SK-MEL-5 (cell line): ENCODE measurements at regions not wholly inside any gene's neighbourhood (a gene's known extent, or its start where the extent isn't known, plus 50 kb on each side); places are given as distances from the start of the nearest gene placed in this dataset.
"Not testable (repeated sequence)": the region's sequence is repeated elsewhere in the genome, so short reads cannot be mapped to it uniquely, and the experiment has no call there.

ENCODE experiments used
- DNase-seq: peaks from one replicate; pipeline ENCODE4 v3.0.0-alpha.2; 2016; ENCODE audit warnings: low read depth, low spot score
- in situ Hi-C: cut with HindIII; loops from 2 replicates; pipeline ENCODE4 v1.10.0; 2016; ENCODE audit warnings: low sequenced_read_pairs, high pct_unique_total_duplicates, low pct_unique_long_range_greater_than_20kb

DNA sequence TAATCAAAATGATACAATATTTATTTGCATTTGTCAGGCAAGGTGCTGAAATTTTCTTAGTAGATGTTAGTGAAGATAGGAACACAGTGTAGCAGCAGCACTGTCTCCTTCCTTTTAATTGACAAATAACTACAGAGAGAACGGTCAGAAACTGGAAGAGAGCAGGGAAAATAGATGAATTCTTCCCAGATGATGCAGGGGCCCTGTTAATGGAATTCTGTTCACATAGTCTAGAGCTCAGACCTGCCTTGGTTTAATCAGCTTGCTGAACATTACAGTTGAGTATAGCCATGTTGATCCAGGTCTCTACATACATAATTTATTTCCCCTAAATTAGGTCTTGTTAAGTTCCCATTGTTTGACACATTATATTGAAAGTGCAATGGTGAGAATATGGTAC, 127.4 kb downstream of the SLC17A6 start:
- DNase-seq = no peak
- in situ Hi-C loops = no loop called here

DNA sequence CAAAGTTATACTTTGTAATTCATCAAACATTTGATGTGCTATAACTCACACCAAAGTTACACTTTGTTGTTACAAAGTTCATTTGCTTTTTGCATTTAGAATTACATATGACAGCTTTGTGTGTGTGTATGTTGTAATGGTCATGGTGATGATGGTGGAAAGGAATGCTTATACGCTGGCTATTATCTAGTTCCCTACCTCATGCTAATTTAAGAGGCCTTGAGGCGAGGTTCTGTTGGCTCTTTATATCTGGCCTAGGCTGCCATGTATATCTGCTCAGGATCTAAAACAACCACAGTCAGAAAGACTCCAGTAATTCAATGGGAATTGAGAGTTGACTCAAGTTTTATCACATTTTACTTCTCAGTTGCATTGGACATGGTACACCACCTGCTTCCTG, 123.4 kb downstream of the SLC17A6 start:
- no peak for DNase-seq
- in situ Hi-C loops = no loop called here

DNA sequence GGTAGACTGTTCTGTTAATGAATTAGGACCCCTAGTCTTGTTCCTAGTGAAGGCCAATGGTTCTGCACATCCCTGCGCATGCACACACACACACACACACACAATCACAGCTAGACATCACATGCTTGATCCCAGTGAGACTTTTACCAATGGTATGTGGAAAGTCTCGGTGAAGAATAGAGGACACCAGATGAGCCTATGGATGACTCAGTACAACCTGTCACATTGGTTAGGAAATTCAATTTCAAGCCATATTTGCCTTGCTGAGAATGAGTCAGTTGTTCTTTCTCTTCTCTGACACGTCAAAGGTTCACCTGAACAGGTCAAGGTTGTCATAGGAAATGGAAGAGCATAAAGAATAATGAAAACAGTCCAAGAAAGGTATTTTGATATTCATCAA, 122.0 kb downstream of the SLC17A6 start:
- no peak for DNase-seq
- in situ Hi-C loops = no loop called here

DNA sequence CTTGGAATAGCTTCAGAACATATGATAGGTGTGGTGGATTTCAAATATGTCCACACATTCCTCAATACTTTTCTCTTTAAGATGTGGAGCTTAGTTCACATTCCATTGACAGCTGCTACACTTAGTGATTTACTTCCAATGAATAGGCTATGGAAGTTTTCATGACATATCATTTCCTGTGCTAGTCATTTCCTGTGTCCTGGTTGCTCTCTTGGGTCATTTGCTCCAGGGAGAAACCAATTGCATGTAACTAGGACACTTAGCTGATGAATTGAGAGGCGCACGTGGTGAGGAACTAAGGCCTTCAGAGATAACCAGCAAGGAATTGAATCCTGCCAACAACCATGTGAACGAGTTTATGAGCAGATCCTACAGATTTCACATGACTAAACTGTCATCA, 120.9 kb downstream of the SLC17A6 start:
- DNase-seq = peak; percentile 46
- in situ Hi-C loops = no loop called here

DNA sequence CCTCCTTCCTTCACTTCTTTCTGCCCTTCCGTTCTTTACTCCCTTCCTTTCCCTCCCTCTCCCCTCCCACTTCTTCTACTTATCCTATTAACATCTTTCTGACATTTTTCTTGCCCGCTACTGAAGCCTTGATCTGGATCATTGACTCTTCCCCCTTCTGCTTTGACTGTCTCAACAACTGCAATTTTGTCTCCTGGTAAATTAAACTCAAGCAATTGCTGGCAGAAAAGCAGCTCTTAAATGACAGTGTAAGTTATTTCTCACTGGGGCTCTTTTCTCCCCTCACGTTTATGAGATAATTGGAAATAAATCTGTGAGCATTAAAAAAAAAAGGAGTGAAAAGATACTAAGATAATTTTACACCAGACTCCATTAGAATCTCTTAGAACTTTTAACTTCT, 120.0 kb downstream of the SLC17A6 start:
- DNase-seq = no peak
- in situ Hi-C loops = no loop called here

DNA sequence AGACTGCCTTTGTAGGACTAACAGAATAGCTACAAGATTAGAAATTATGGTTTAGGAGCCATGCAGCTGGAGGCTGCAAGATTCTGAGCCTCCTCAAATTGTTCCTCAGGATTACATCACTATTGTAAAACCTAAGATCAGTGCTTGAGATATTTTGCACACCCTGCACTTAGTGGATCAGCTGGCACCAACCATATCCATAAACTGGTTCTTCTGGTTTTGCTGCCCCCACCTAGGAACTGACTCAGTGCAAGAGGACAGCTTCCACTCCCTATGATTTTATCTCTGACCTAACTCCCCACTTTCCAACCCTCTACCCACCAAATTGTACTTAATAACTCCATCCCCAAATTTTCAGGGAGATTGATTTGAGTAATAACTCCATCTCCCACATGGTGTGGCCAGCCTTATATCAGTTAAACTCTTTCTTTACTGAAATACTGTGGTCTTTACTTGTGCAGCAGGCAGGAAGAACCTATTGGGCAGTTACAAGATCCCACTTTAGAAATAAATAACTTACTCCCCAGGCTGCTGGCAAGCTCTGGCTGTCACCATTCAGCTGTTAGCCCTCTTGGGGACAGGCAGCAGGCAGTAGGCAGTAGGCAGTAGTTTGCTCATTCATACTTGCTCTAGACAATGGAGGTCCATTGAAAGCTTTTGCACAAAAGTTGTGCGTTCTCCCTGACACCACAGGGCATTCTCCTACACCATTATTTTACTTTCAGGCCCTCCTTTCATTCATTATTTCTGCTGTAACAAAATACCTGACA, 119.0 kb downstream of the SLC17A6 start:
- in situ Hi-C loops = no loop called here
- no peak for DNase-seq

GRCh38 chr11:22454461-22455090, 116.4 kb downstream of the SLC17A6 start:
- DNase-seq = peak; percentile 98

DNA sequence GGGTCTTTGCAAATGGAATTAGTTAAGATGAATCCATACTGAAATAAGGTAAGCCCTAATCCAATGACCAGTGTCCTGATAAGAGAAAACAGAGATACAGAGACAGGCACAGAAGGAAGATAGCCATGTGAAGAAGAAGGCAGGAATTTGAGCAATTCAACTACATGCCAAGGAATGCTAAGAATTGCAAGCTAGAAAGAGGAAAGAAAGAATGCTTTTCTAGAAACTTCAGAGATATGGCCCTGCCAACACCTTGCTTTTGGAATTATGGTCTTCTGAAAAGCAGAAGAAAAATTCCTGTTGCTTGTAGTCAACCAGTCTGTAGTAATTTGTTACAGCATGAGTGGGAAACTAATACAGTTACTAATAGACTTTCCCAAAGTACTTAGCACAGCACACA, 111.3 kb downstream of the SLC17A6 start:
- no peak for DNase-seq

More at GRCh38 chr11:22454461-22455090, 116.4 kb downstream of the SLC17A6 start:
- in situ Hi-C loops = no loop called here

DNA sequence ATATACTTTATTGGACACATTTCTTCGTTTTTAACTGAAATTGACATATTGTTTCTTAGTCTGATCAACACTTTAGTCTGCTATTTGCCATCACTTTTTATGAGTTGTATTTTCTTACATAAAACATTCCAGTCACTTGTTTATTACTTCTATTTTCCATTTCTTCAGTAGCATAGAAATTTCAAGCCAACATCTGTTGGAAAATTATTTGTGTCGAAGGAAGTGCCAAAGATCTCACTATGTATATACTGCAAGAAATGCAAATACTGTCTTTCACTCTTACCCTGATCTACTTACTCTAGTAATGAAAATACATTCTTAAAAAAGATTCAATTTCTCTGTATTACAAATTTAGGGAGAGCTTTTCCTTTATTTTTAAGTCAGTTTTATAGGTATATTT, 105.9 kb downstream of the SLC17A6 start:
- in situ Hi-C loops = no loop called here

More for the DNA sequence above, 111.3 kb downstream of the SLC17A6 start:
- in situ Hi-C loops = no loop called here

GRCh38 chr11:22441831-22442230, 103.7 kb downstream of the SLC17A6 start:
- in situ Hi-C loops = no loop called here
- DNase-seq = no peak

More for the DNA sequence above, 105.9 kb downstream of the SLC17A6 start:
- DNase-seq = no peak

DNA sequence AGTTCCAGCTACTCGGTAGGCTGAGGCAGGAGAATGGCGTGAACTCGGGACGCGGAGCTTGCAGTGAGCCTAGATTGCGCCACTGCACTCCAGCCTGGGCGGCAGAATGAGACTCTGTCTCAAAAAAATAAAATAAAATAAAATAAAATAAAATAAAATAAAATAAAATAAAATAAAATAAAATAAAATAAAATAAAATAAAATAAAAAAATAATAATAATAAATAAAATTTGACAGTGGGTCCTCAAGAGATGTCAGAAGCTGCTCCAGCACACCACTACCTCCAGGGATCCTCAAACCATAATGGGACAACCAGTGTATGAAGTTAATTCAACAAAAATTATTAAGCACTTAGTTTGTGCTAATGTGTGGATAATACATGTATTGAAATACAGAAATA, 97.4 kb downstream of the SLC17A6 start:
- in situ Hi-C loops, DNase-seq: not testable (repeated sequence)

GRCh38 chr11:22433517-22433916, 95.3 kb downstream of the SLC17A6 start:
- in situ Hi-C loops = no loop called here
- no peak for DNase-seq

DNA sequence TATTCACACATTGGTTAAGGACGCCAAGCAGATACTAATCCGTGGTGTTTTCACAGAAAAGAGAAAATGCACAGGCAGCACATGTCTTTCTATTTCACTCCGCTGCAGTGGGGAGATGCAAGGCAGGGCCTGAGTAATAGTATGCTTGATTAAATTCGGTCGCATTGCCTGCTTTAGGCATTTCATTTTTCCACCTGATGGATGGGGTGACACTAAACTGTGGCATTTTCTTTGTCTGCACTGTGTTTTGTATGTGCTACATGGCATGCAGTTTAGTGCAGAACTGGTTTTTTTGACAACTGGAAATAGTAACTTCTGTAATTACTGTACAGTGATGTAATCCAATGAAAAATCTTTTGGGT, 94.9 kb downstream of the SLC17A6 start:
- in situ Hi-C loops = no loop called here
- no peak for DNase-seq

GRCh38 chr11:22432291-22433093, 94.3 kb downstream of the SLC17A6 start:
- in situ Hi-C loops = no loop called here
- no peak for DNase-seq

GRCh38 chr11:22431106-22431505, 92.9 kb downstream of the SLC17A6 start:
- DNase-seq = no peak
- in situ Hi-C loops = no loop called here

- in situ Hi-C loops = no loop called here
- no peak for DNase-seq
Observed at GRCh38 chr11:22430639-22431038, 92.5 kb downstream of the SLC17A6 start.

DNA sequence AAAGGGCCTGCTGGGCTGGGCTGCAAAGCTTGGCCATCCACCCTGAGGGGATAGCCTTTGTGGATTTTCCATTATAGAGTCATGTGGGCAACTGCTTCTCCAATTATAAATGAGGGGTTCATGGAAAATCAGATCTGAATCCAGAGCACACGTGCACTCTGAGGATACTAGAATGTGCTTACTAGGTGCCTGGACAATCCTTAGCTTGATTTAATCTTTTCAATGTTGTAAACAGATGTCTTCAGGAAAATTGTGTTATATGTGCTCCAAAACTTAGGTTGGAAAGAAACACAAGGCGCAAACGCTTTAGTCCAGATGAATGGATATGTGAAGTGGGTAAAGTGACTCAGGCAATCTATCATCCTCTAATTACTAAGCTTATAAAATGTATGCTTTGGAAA, 92.0 kb downstream of the SLC17A6 start:
- in situ Hi-C loops = no loop called here
- no peak for DNase-seq
